Fibroblast of villous mesenchyme (primary cell): ENCODE measurements at regions not wholly inside any gene's neighbourhood (a gene's known extent, or its start where the extent isn't known, plus 50 kb on each side); places are given as distances from the start of the nearest gene placed in this dataset.

Experiments
- DNase-seq: peaks from one replicate; pipeline ENCODE4 v3.0.0-alpha.2; 2010; ENCODE audit warnings: low read depth
- H3K4me3 ChIP-seq: 2 replicates; pipeline ENCODE4 v1.5.1; 2011; ENCODE audit warnings: low read depth, mild to moderate bottlenecking, low read length
- CTCF ChIP-seq: IDR thresholded peaks from 2 replicates; pipeline ENCODE4 v1.5.1; 2012; ENCODE audit warnings: low read depth, mild to moderate bottlenecking, low read length; ENCODE audit not compliant: insufficient read depth

DNA sequence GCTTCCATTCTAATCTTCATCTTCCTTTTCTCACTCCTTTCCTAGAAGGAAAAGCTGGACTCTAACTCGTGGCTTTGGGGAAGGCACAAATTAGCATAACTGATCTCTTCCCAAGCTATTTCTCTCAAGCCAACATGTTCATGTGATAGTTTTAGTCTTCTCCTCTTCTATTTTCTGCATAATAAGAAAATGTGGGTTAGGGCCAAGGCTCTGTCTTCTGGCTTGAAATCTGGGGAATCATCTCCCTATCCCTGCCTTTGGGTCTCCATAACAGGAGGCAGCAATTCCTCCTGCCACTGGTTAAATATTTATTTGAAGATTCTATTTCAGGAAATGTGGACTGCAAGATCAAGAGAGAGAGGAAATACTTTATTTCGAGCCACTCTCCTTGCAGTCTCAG lies 1669.6 kb downstream of the MAT2B start:
- TF ChIP-seq CTCF = no peak
- H3K4me3 ChIP-seq = no peak overlapping the region
- DNase-seq = no peak

DNA sequence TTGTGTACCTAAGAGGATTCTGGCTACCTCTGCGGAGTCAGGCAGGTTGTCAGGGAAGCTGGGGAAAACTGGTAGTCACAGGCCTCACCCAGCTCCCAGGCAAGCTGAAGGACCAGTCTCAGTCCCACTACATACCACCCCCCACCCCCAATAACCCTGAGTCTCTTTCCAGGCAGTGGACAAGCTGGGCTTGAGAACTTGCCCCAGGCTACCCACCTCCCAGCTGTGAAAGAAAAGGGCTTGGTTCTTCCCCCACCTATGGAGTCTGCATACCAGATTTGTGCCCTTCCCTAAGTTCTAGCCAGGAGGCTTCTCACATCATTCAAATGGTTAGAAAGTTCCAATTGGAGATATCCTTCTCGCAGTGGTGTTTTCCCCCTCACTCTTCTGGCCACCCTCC lies 1678.8 kb downstream of the MAT2B start:
- H3K4me3 ChIP-seq = no peak overlapping the region
- no peak for DNase-seq
- TF ChIP-seq CTCF = no peak

DNA sequence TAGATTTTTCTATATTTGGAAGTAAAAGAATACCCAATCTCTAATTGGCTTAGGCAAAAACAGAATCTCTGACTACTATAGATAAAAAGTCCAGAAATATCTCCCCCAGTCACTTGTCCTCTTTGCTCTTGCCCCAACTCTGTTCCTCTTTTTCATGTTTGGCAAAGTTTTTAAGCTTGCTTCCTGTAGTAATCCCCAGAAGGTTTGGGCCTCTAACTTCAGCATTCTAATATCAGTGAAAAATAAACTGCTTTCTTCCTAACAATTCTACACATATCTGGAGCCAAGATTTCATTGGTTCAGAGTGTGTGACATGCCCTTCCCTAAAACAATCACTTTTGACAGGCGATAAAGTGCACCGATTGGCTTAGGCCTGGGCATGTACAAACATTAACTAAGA lies 1680.3 kb downstream of the MAT2B start:
- DNase-seq = no peak
- no peak overlapping the region for H3K4me3 ChIP-seq
- TF ChIP-seq CTCF = no peak

DNA sequence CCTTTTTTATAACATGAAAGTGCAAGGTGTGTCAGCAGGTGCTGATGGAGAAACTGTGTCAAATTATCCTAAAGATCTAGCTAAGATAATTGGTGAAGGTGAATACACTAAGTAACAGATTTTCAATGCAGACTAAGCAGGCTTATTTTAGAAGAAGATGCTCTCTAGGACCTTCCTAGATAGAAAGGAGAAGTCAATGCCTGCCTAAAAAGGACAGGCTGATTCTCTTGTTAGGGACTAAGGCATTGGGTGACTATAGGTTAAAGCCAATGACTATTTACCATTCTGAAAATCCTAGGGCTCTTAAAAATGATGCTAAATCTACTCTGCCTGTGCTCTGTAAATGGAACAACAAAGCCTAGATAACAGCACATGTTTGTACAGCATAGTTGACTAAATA lies 1682.4 kb downstream of the MAT2B start:
- TF ChIP-seq CTCF = no peak
- DNase-seq = no peak
- H3K4me3 ChIP-seq = no peak overlapping the region

DNA sequence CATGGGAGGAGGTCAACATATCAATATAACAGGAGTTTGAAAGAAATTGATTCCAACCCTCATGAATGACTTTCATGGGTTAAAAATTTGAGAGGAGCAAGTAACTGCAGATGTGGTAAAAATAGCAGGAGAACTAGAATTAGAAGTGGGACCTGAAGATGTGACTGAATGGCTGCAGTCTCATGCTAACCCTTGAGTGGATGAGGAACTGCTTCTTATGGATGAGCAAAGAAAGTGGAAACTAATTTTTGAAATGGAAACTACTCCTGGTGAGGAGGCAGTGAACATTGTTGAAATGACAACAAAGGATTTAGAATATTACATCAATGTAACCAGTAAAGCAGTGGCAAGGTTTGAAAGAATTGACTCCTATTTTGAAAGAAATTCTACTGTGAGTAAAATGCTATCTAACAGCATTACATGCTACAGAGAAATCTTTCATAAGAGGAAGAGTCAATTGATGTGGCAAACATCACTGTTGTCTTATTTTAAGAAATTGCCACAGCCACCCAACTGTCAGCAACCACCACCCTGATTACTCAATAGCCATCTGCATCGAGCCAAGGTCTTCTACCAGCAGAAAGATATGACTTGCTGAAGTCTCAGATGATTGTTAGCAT lies 1683.2 kb downstream of the MAT2B start:
- no peak for DNase-seq
- no peak overlapping the region for H3K4me3 ChIP-seq
- no peak for TF ChIP-seq CTCF

- no peak for DNase-seq
- TF ChIP-seq CTCF = no peak
These were observed 1691.5 kb downstream of the MAT2B start for GRCh38 chr5:165196961-165197360.

DNA sequence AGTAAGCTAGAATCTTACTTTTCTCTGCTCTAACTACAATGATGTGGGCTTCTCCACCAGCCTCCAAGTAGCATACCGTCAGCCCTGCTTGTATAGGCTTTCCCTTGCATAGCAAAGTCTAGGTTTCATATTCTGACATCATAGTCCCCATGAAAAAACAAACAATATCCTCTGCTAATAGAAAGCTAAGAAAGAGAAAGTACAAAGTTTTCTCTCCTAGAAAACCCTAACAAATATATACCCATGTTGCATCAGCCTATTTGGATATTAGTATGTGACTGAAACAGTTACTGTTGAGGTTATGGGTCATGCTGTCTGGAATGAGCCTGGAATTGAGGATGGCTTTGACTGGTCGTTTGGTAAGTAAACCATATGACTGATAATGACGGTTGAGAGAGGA lies 1696.0 kb downstream of the MAT2B start:
- peak; percentile 66 for DNase-seq
- no peak for TF ChIP-seq CTCF
- no peak overlapping the region for H3K4me3 ChIP-seq

More at GRCh38 chr5:165196961-165197360, 1691.5 kb downstream of the MAT2B start:
- H3K4me3 ChIP-seq = no peak overlapping the region
